Panc1 (cell line): ENCODE measurements at regions not wholly inside any gene's neighbourhood (a gene's known extent, or its start where the extent isn't known, plus 50 kb on each side); places are given as distances from the start of the nearest gene placed in this dataset.

Experiments used
- ATAC-seq: fragments of 200-7000 bp; cut with Tn5 transposase; 2 replicates; pipeline ENCODE4 v1.9.1; 2020; ENCODE audit warnings: mild to moderate bottlenecking, moderate library complexity
- BruUV-seq: library from RNA; stranded (reverse); fragments of 400-500 nt; replicated peaks from 2 replicates; lab custom pipeline; 2021; lab: Mats Ljungman, UMichigan
- CTCF ChIA-PET: fragments of 300-600 bp; sonication (Branson Sonifier 250); formaldehyde crosslinking; loops from one replicate; lab custom pipeline; 2022; ENCODE audit warnings: antibody characterized with exemption; lab: Charles Lee
- POLR2A ChIA-PET: fragments of 300-600 bp; sonication (Branson Sonifier 250); formaldehyde crosslinking; loops from one replicate; lab custom pipeline; 2022; ENCODE audit warnings: antibody characterized with exemption; lab: Charles Lee
- DNase-seq: peaks from one replicate; pipeline ENCODE4 v3.0.0-alpha.2; 2010; ENCODE audit warnings: low read depth, low spot score
- H3K27ac ChIP-seq: 2 replicates; pipeline ENCODE4 v1.5.1; 2011; ENCODE audit warnings: mild to moderate bottlenecking, low read length, inconsistent platforms
- H3K27me3 ChIP-seq: fragments of 200-500 bp; sonication (Bioruptor generic); 2 replicates; pipeline ENCODE4 v1.6.0; 2014; ENCODE audit warnings: low read length, inconsistent platforms; ENCODE audit not compliant: control insufficient read depth, insufficient read depth
- H3K36me3 ChIP-seq: fragments of 200-500 bp; sonication (Bioruptor generic); 2 replicates; pipeline ENCODE4 v1.5.1; 2014; ENCODE audit warnings: inconsistent platforms, mild to moderate bottlenecking, low read length, moderate library complexity; ENCODE audit not compliant: control insufficient read depth, insufficient read depth
- H3K4me1 ChIP-seq: 2 replicates; pipeline ENCODE4 v1.5.1; 2011; ENCODE audit warnings: inconsistent platforms, mild to moderate bottlenecking, low read length, moderate library complexity; ENCODE audit not compliant: control insufficient read depth, insufficient read depth
- H3K4me3 ChIP-seq, 2 experiments: 2 replicates each; pipeline ENCODE4 v1.5.1; 2011 to 2012; ENCODE audit warnings: low read depth in 2 of 2, low read length in 2 of 2, mild to moderate bottlenecking in 2 of 2, inconsistent platforms in 1 of 2, moderate library complexity in 1 of 2
- H3K9me3 ChIP-seq: fragments of 200-500 bp; sonication (Bioruptor generic); 2 replicates; pipeline ENCODE4 v1.5.1; 2014; ENCODE audit warnings: low read depth, mild to moderate bottlenecking, inconsistent platforms, low read length, moderate library complexity; ENCODE audit not compliant: control insufficient read depth, insufficient read depth
- CTCF ChIP-seq: fragments of 450-650 bp; IDR thresholded peaks from 2 replicates; pipeline ENCODE4 v1.5.1; 2017; ENCODE audit warnings: mild to moderate bottlenecking
- POLR2AphosphoS5 ChIP-seq: IDR thresholded peaks from 2 replicates; pipeline ENCODE4 v1.6.1; 2012; ENCODE audit warnings: mild to moderate bottlenecking, low read depth, low read length, moderate library complexity
- REST ChIP-seq, 2 experiments: IDR thresholded peaks; 2 replicates each; pipeline ENCODE4 v1.6.1; 2011 to 2012; ENCODE audit warnings: low read depth in 2 of 2, control low read depth in 1 of 2, low read length in 1 of 2, mild to moderate bottlenecking in 1 of 2, moderate library complexity in 1 of 2; ENCODE audit not compliant: insufficient read depth in 1 of 2
- SIN3A ChIP-seq: IDR thresholded peaks from 2 replicates; pipeline ENCODE4 v1.6.1; 2012; ENCODE audit warnings: low read depth, mild to moderate bottlenecking, low read length, moderate library complexity, borderline replicate concordance; ENCODE audit not compliant: insufficient read depth
- TCF7L2 ChIP-seq: IDR thresholded peaks from 2 replicates; pipeline ENCODE4 v1.6.1; 2011; ENCODE audit warnings: mild to moderate bottlenecking, low read depth, low read length, inconsistent platforms
- in situ Hi-C: cut with HindIII; loops from 2 replicates; pipeline ENCODE4 v1.10.0; 2016; ENCODE audit warnings: low sequenced_read_pairs, low pct_unique_long_range_greater_than_20kb
- intact Hi-C: fragments of 100-400 bp; cut with micrococcal nuclease; formaldehyde crosslinking; loops from one replicate; pipeline ENCODE4 v1.10.0; 2022; ENCODE audit not compliant: unreplicated experiment

- H3K4me3 ChIP-seq = no peak overlapping the region
- ATAC-seq (no peak), DNase-seq (no peak)
- intact Hi-C loops = no loop called here
- ChIA-PET CTCF (no interaction called here), POLR2A (no interaction called here)
- H3K27ac ChIP-seq = no peak overlapping the region
- BruUV-seq = no TSS peak
- H3K27me3 ChIP-seq = peaks cover 3% of the 10 kb centered on the region; the same call in 1 of the 2 replicates
- in situ Hi-C loops = no loop called here
- no peaks in the 10 kb centered on the region for H3K4me1 ChIP-seq
- H3K9me3 ChIP-seq = no peaks in the 10 kb centered on the region
- TF ChIP-seq SIN3A (no peak), REST (IDR thresholded peaks at IDR 0.05; ENCODE audit: insufficient read depth in 1 of 2, low read depth in 2 of 2, low read length in 1 of 2) (no peak), TCF7L2 (no peak), POLR2AphosphoS5 (no peak), CTCF (no peak)
- no peaks in the 10 kb centered on the region for H3K36me3 ChIP-seq
Observed at GRCh38 chr3:157633241-157633640, 130.0 kb upstream of the VEPH1 start.

- in situ Hi-C loops = no loop called here
Observed at GRCh38 chr3:157632075-157632474, 128.9 kb upstream of the VEPH1 start.

More at GRCh38 chr3:157632075-157632474, 128.9 kb upstream of the VEPH1 start:
- Histone ChIP-seq H3K4me3 (no peak overlapping the region), H3K4me1 (no peaks in the 10 kb centered on the region), H3K27ac (no peak overlapping the region), H3K27me3 (peaks cover 3% of the 10 kb centered on the region; the same call in 1 of the 2 replicates), H3K9me3 (no peaks in the 10 kb centered on the region), H3K36me3 (no peaks in the 10 kb centered on the region)
- DNase-seq = no peak
- CTCF ChIA-PET = no interaction called here
- BruUV-seq = no TSS peak
- POLR2A ChIA-PET = no interaction called here
- no peak for ATAC-seq
- TF ChIP-seq POLR2AphosphoS5 (no peak), CTCF (no peak), SIN3A (no peak), TCF7L2 (no peak), REST (IDR thresholded peaks at IDR 0.05; ENCODE audit: insufficient read depth in 1 of 2, low read depth in 2 of 2, low read length in 1 of 2) (no peak)
- intact Hi-C loops = no loop called here
